Neural crest cell (in vitro differentiated cells): ENCODE measurements at regions not wholly inside any gene's neighbourhood (a gene's known extent, or its start where the extent isn't known, plus 50 kb on each side); places are given as distances from the start of the nearest gene placed in this dataset.

Source experiments
- DNase-seq: peaks from one replicate; pipeline ENCODE4 v3.0.0; 2021; ENCODE audit warnings: low read depth, mixed read lengths, low spot score
- H3K27ac Mint-ChIP-seq: one replicate; pipeline ENCODE4 v1.8.0; 2021; ENCODE audit warnings: mild to moderate bottlenecking, mixed read lengths; ENCODE audit not compliant: unreplicated experiment
- H3K27me3 Mint-ChIP-seq: 2 replicates; pipeline ENCODE4 v1.8.0; 2021; ENCODE audit warnings: low read depth, mild to moderate bottlenecking, mixed read lengths
- H3K36me3 Mint-ChIP-seq: 2 replicates; pipeline ENCODE4 v1.8.0; 2021; ENCODE audit warnings: low read depth, mild to moderate bottlenecking, mixed read lengths
- H3K4me1 Mint-ChIP-seq: 2 replicates; pipeline ENCODE4 v1.8.0; 2021; ENCODE audit warnings: mixed read lengths
- H3K4me3 Mint-ChIP-seq: one replicate; pipeline ENCODE4 v1.8.0; 2021; ENCODE audit warnings: mild to moderate bottlenecking, mixed read lengths
- H3K9me3 Mint-ChIP-seq: 2 replicates; pipeline ENCODE4 v1.8.0; 2021; ENCODE audit warnings: mixed read lengths
- CTCF ChIP-seq: fragments of 200-600 bp; sonication (generic); conservative IDR thresholded peaks from 2 replicates; pipeline ENCODE4 v1.5.0; 2021; ENCODE audit warnings: antibody characterized with exemption, mild to moderate bottlenecking

GRCh38 chr5:173768891-173769290 lies 119.3 kb upstream of the CPEB4 start:
- no peak overlapping the region for H3K27ac Mint-ChIP-seq
- no peaks in the 10 kb centered on the region for H3K9me3 Mint-ChIP-seq
- TF ChIP-seq CTCF: no peak
- H3K4me1 Mint-ChIP-seq: peaks cover 25% of the 10 kb centered on the region
- H3K27me3 Mint-ChIP-seq: no peaks in the 10 kb centered on the region
- DNase-seq: no peak
- no peak overlapping the region for H3K4me3 Mint-ChIP-seq
- no peaks in the 10 kb centered on the region for H3K36me3 Mint-ChIP-seq

GRCh38 chr5:173770637-173771036 lies 117.5 kb upstream of the CPEB4 start:
- H3K4me3 Mint-ChIP-seq: no peak overlapping the region
- H3K27me3 Mint-ChIP-seq: no peaks in the 10 kb centered on the region
- H3K9me3 Mint-ChIP-seq: no peaks in the 10 kb centered on the region
- TF ChIP-seq CTCF: no peak
- H3K27ac Mint-ChIP-seq: no peak overlapping the region
- H3K36me3 Mint-ChIP-seq: no peaks in the 10 kb centered on the region
- no peak for DNase-seq
- H3K4me1 Mint-ChIP-seq: peaks cover 15% of the 10 kb centered on the region

- no peak overlapping the region for H3K4me3 Mint-ChIP-seq
- no peak for TF ChIP-seq CTCF
- DNase-seq: no peak
- H3K27ac Mint-ChIP-seq: peak overlapping the region; percentile 80
- no peaks in the 10 kb centered on the region for H3K27me3 Mint-ChIP-seq
- no peaks in the 10 kb centered on the region for H3K9me3 Mint-ChIP-seq
- H3K36me3 Mint-ChIP-seq: no peaks in the 10 kb centered on the region
- peaks cover 11% of the 10 kb centered on the region for H3K4me1 Mint-ChIP-seq
These were observed 116.9 kb upstream of the CPEB4 start for GRCh38 chr5:173771121-173771724.

- Mint-ChIP-seq H3K36me3 (no peaks in the 10 kb centered on the region), H3K27me3 (no peaks in the 10 kb centered on the region), H3K4me3 (no peak overlapping the region), H3K27ac (no peak overlapping the region), H3K9me3 (no peaks in the 10 kb centered on the region), H3K4me1 (peaks cover 14% of the 10 kb centered on the region)
- DNase-seq: no peak
- TF ChIP-seq CTCF: no peak
These were observed 116.3 kb upstream of the CPEB4 start for GRCh38 chr5:173771725-173772383.

GRCh38 chr5:173772384-173773059 lies 115.6 kb upstream of the CPEB4 start:
- Mint-ChIP-seq H3K9me3 (no peaks in the 10 kb centered on the region), H3K4me3 (no peak overlapping the region), H3K4me1 (peaks cover 17% of the 10 kb centered on the region), H3K36me3 (no peaks in the 10 kb centered on the region), H3K27me3 (no peaks in the 10 kb centered on the region), H3K27ac (peak overlapping the region; percentile 29)
- no peak for DNase-seq
- no peak for TF ChIP-seq CTCF
